CD4-positive, alpha-beta T cell (primary cell): ENCODE measurements at regions not wholly inside any gene's neighbourhood (a gene's known extent, or its start where the extent isn't known, plus 50 kb on each side); places are given as distances from the start of the nearest gene placed in this dataset.

Experiments used
- ATAC-seq: fragments of 200-7000 bp; cut with Tn5 transposase; one replicate; pipeline ENCODE4 v1.10.0; 2022; ENCODE audit warnings: mild to moderate bottlenecking; ENCODE audit not compliant: poor library complexity
- CTCF ChIA-PET: fragments of 350-600 bp; sonication (Branson Sonifier 250); formaldehyde crosslinking; loops from one replicate; lab custom pipeline; 2021; ENCODE audit warnings: antibody characterized with exemption, inconsistent platforms; lab: Charles Lee
- POLR2A ChIA-PET: fragments of 350-600 bp; sonication (Branson Sonifier 250); formaldehyde crosslinking; loops from one replicate; lab custom pipeline; 2021; ENCODE audit warnings: antibody characterized with exemption, inconsistent platforms; lab: Charles Lee
- DNase-seq, 14 experiments: peaks; one replicate each; pipeline ENCODE4 v3.0.0-alpha.2; 2013 to 2020; ENCODE audit warnings: mixed read lengths in 2 of 14
- H3K27ac ChIP-seq, 2 donors: one replicate each; pipeline versions ENCODE4 v1.5.1 to v1.7.0; 2013; ENCODE audit warnings: low read length in 2 of 2, low read depth in 1 of 2, mild to moderate bottlenecking in 1 of 2
- H3K27me3 ChIP-seq, 2 experiments: 1 replicate in 1 of 2; 2 replicates in 1 of 2; pipeline versions ENCODE4 v1.6.1 to v1.7.0; 2013; ENCODE audit warnings: low read length in 2 of 2, control low read depth in 1 of 2, mild to moderate bottlenecking in 1 of 2, moderate library complexity in 1 of 2; ENCODE audit not compliant: insufficient read depth in 2 of 2, control insufficient read depth in 1 of 2
- H3K36me3 ChIP-seq: one replicate; pipeline ENCODE4 v1.6.1; 2013; ENCODE audit warnings: low read length, control low read depth; ENCODE audit not compliant: insufficient read depth
- H3K4me1 ChIP-seq: one replicate; pipeline ENCODE4 v1.6.1; 2013; ENCODE audit warnings: low read length, control low read depth; ENCODE audit not compliant: insufficient read depth
- H3K4me3 ChIP-seq: one replicate; pipeline ENCODE4 v1.5.1; 2013; ENCODE audit warnings: mild to moderate bottlenecking, low read length, moderate library complexity
- H3K9me3 ChIP-seq, 2 experiments: 1 replicate in 1 of 2; 2 replicates in 1 of 2; pipeline versions ENCODE4 v1.6.1 to v1.7.0; 2013; ENCODE audit warnings: low read length in 2 of 2, mild to moderate bottlenecking in 2 of 2, control low read depth in 1 of 2, moderate library complexity in 1 of 2; ENCODE audit not compliant: control insufficient read depth in 1 of 2, insufficient read depth in 1 of 2
- H3K27ac Mint-ChIP-seq: one replicate; pipeline ENCODE4 v1.8.0; 2020; ENCODE audit warnings: mixed read lengths
- H3K27me3 Mint-ChIP-seq: one replicate; pipeline ENCODE4 v1.8.0; 2021; ENCODE audit warnings: mixed read lengths
- H3K36me3 Mint-ChIP-seq: one replicate; pipeline ENCODE4 v1.8.0; 2021; ENCODE audit warnings: low read depth, mixed read lengths
- H3K4me1 Mint-ChIP-seq: one replicate; pipeline ENCODE4 v1.8.0; 2021; ENCODE audit warnings: low read depth, mixed read lengths
- H3K4me3 Mint-ChIP-seq: one replicate; pipeline ENCODE4 v1.8.0; 2020; ENCODE audit warnings: mild to moderate bottlenecking, mixed read lengths
- H3K9me3 Mint-ChIP-seq: one replicate; pipeline ENCODE4 v1.8.0; 2020; ENCODE audit warnings: mixed read lengths
- intact Hi-C, 2 experiments: fragments of 100-400 bp; cut with DNase I in 1 of 2; cut with micrococcal nuclease in 1 of 2; formaldehyde crosslinking; loops; one replicate each; pipeline versions ENCODE4 v1.15.1 to v1.9.0; 2023 to 2025; cut with DNase I, micrococcal nuclease
- TF ChIP-seq, protein P1 (sequence below): fragments of 200-600 bp; IDR thresholded peaks from one replicate; pipeline ENCODE4 v1.8.0; 2022; ENCODE audit warnings: antibody characterized with exemption, mild to moderate bottlenecking

DNA sequence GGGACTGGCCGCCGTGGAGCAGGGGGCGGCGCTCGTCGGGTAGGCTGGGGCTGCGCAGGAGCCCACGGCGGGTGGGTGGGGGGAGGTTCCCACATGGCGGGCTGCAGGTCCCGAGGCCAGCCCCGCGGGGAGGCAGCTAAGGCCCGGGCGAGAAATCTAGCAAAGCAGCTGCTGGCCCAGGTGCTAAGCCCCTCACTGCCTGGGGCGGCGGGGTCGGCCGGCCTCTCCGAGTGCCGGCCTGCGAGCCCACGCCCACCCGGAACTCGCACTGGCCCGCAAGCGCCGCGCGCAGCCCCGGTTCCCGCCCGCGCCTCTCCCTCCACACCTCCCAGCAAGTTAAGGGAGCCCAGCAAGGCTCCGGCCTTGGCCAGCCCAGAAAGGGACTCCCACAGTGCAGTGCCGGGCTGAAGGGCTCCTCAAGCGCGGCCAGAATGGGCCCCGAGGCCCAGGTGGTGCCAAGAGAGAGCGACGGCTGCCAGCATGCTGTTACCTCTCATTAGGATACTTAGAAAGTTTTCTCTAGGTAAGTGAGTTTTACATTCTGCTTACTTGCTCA lies 1463.5 kb upstream of the MIR17HG start:
- no peaks in the 10 kb centered on the region for H3K36me3 Mint-ChIP-seq
- H3K27ac ChIP-seq: no peak overlapping the region
- intact Hi-C loops: no loop called here
- TF ChIP-seq, protein P1, sequence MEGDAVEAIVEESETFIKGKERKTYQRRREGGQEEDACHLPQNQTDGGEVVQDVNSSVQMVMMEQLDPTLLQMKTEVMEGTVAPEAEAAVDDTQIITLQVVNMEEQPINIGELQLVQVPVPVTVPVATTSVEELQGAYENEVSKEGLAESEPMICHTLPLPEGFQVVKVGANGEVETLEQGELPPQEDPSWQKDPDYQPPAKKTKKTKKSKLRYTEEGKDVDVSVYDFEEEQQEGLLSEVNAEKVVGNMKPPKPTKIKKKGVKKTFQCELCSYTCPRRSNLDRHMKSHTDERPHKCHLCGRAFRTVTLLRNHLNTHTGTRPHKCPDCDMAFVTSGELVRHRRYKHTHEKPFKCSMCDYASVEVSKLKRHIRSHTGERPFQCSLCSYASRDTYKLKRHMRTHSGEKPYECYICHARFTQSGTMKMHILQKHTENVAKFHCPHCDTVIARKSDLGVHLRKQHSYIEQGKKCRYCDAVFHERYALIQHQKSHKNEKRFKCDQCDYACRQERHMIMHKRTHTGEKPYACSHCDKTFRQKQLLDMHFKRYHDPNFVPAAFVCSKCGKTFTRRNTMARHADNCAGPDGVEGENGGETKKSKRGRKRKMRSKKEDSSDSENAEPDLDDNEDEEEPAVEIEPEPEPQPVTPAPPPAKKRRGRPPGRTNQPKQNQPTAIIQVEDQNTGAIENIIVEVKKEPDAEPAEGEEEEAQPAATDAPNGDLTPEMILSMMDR: no peak
- H3K27ac Mint-ChIP-seq: no peak overlapping the region
- no peaks in the 10 kb centered on the region for H3K27me3 Mint-ChIP-seq
- H3K36me3 ChIP-seq: no peaks in the 10 kb centered on the region
- H3K4me3 ChIP-seq: no peak overlapping the region
- no peaks in the 10 kb centered on the region for H3K4me1 ChIP-seq
- no peaks in the 10 kb centered on the region for H3K27me3 ChIP-seq
- POLR2A ChIA-PET: no interaction called here
- no peaks in the 10 kb centered on the region for H3K4me1 Mint-ChIP-seq
- H3K9me3 ChIP-seq: peaks cover 0 to 10% of the 10 kb centered on the region in 2 experiments
- no peak overlapping the region for H3K4me3 Mint-ChIP-seq
- CTCF ChIA-PET: no interaction called here
- DNase-seq (peak in 1 of 14 experiments; percentile 4), ATAC-seq (no peak)
- peaks cover 9% of the 10 kb centered on the region for H3K9me3 Mint-ChIP-seq

DNA sequence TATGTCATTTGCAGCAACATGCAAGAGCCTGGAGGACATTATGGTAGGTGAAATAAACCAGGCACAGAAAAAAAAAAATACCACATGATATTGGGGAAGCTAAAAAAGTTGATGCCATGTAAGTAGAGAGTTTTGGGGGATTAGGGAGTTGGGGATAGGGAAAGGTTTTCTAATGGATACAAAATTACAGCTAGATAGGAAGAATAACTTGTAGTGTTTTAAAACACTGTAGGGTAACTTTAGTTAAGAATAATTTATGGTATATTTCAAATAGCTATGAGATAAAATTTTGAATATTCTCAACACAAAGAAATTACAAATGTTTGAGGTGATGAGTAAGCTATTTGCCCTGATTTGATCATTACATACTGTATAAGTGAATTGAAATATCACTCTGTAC lies 1456.7 kb upstream of the MIR17HG start:
- intact Hi-C loops: no loop called here
- no peaks in the 10 kb centered on the region for H3K4me1 Mint-ChIP-seq
- ChIA-PET POLR2A (no interaction called here), CTCF (no interaction called here)
- no peak overlapping the region for H3K4me3 ChIP-seq
- TF ChIP-seq, protein P1: no peak
- ATAC-seq: no peak
- no peak overlapping the region for H3K27ac Mint-ChIP-seq
- DNase-seq: no peak
- no peaks in the 10 kb centered on the region for H3K27me3 Mint-ChIP-seq
- no peaks in the 10 kb centered on the region for H3K36me3 ChIP-seq
- H3K27ac ChIP-seq: no peak overlapping the region
- no peaks in the 10 kb centered on the region for H3K36me3 Mint-ChIP-seq
- no peaks in the 10 kb centered on the region for H3K9me3 ChIP-seq
- H3K9me3 Mint-ChIP-seq: peaks cover 17% of the 10 kb centered on the region
- H3K27me3 ChIP-seq: no peaks in the 10 kb centered on the region
- H3K4me3 Mint-ChIP-seq: no peak overlapping the region
- no peaks in the 10 kb centered on the region for H3K4me1 ChIP-seq

GRCh38 chr13:89891416-89891815 lies 1456.1 kb upstream of the MIR17HG start:
- peaks cover 17% of the 10 kb centered on the region for H3K9me3 Mint-ChIP-seq
- CTCF ChIA-PET: no interaction called here
- H3K27ac ChIP-seq: no peak overlapping the region
- TF ChIP-seq, protein P1: no peak
- H3K4me1 Mint-ChIP-seq: no peaks in the 10 kb centered on the region
- no peaks in the 10 kb centered on the region for H3K27me3 ChIP-seq
- H3K9me3 ChIP-seq: no peaks in the 10 kb centered on the region
- ATAC-seq: no peak
- no peaks in the 10 kb centered on the region for H3K27me3 Mint-ChIP-seq
- POLR2A ChIA-PET: no interaction called here
- DNase-seq: no peak
- no peaks in the 10 kb centered on the region for H3K36me3 ChIP-seq
- H3K27ac Mint-ChIP-seq: no peak overlapping the region
- no peak overlapping the region for H3K4me3 ChIP-seq
- H3K4me1 ChIP-seq: no peaks in the 10 kb centered on the region
- intact Hi-C loops: no loop called here
- H3K4me3 Mint-ChIP-seq: no peak overlapping the region
- no peaks in the 10 kb centered on the region for H3K36me3 Mint-ChIP-seq
